DMS53 treated with DMSO at 0.1 percent for 48 hours (cell line): ENCODE measurements at regions not wholly inside any gene's neighbourhood (a gene's known extent, or its start where the extent isn't known, plus 50 kb on each side); places are given as distances from the start of the nearest gene placed in this dataset.
A peak's percentile ranks its signal among the peaks of the same experiment; 100 is the strongest.
"Not testable (repeated sequence)": the region's sequence is repeated elsewhere in the genome, so short reads cannot be mapped to it uniquely, and the experiment has no call there.

ENCODE experiments used
- DNase-seq: peaks from one replicate; lab custom pipeline; 2025; ENCODE audit not compliant: unreplicated experiment; lab: John Stamatoyannopoulos, UW

- DNase-seq, result no peak
Measured at GRCh38 chr3:87109465-87109864, 117.6 kb upstream of the CHMP2B start.

- no peak for DNase-seq
Measured at GRCh38 chr3:87101861-87102625, 111.1 kb upstream of the VGLL3 start.

DNA sequence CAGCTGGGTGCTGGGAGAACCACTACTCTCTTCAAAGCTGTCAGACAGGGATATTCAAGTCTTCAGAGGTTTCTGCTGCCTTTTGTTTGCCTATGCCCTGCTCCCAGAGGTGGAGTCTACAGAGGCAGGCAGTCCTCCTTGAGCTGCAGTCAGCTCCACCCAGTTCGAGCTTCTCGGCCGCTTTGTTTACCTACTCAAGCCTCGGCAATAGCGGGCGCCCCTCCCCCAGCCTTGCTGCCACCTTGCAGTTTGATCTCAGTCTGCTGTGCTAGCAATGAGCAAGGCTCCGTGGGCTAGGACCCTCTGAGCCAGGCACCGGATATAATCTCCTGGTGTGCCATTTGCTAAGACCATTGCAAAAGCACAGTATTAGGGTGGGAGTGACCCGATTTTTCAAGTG lies 106.8 kb upstream of the VGLL3 start:
- DNase-seq, result not testable (repeated sequence)

- DNase-seq, result no peak
Measured at GRCh38 chr3:87090631-87091030, 99.7 kb upstream of the VGLL3 start.

GRCh38 chr3:87088993-87089841 lies 98.3 kb upstream of the VGLL3 start:
- peak; percentile 27 for DNase-seq

DNA sequence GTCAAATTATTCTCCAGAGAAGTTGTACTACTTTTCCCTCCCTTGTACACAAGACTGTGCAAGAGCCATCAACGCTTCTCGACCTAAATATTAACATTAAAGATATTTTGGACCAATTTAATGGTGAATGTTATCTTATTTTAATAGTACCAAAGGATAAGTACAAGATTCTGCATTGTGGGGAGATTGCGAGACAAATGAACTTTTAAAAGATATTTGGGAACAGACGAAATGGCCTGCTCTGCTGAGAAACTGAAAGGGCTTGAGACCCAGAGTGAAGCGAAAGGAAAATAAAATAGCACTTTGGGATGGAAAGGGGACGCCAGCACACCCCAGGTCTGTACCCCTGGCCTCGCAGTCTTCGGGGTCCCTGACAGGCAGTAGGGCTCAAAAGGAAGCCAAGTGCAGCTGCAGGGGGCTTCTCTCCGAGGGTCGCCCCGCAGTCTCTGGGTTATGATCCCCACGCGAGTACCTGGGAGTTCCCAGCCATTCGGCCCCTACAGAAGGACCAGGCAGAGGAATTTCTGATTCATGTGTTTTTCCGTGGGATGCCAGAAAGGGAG lies 97.6 kb upstream of the VGLL3 start:
- no peak for DNase-seq

- no peak for DNase-seq
Measured at GRCh38 chr3:87084868-87085267, 93.9 kb upstream of the VGLL3 start.

DNA sequence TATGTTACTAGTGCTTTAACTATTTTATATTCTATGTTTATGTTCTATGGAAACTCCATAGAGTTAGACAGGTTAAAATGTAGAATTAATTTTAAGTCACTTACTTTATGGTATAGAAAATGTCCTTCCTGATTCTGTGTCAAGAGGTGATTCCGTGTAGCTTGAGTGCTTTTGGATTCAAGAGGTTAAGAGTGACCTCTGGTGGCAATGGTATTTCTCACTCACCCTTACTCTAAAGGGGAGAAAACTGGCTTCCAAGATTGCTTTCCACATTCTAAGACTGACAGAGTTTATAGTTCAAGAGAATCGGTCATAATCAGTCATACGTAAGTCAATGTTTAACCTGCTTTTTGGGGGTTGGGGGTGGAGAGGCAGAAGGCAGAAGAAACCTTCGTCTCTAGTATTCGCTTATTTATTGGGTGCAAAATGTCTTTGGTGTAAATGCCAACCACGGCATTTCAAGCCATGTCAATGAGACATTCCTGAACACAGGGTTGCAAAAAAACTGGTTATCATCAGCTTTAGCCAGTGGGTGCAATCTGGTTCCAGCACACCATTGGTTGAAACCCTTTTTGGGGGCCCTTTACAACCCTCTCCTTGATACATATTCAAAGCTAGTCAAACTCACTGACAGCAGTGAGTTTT lies 92.0 kb upstream of the VGLL3 start:
- DNase-seq, result peak; percentile 15

- DNase-seq, result no peak
Measured at GRCh38 chr3:87077355-87077754, 86.4 kb upstream of the VGLL3 start.

DNA sequence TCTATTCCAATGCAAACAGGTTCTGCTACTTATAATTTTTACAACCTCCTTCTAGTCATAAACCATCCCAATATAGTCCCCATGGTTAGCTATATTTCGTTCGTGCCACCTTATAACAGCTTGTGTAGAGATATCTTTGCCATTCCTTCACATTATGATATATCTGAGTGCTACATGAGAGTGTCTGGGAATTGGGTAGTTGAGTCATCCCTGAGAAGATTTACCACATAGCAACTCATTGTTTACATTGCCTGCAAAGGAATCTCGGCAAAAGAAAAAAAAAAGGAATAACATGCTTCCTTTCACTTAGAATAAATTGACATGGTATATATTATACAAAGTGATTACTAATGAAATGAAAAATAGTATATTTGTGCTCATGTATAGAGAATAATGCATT lies 86.0 kb upstream of the VGLL3 start:
- no peak for DNase-seq

GRCh38 chr3:87073496-87074145 lies 82.7 kb upstream of the VGLL3 start:
- DNase-seq, result no peak

DNA sequence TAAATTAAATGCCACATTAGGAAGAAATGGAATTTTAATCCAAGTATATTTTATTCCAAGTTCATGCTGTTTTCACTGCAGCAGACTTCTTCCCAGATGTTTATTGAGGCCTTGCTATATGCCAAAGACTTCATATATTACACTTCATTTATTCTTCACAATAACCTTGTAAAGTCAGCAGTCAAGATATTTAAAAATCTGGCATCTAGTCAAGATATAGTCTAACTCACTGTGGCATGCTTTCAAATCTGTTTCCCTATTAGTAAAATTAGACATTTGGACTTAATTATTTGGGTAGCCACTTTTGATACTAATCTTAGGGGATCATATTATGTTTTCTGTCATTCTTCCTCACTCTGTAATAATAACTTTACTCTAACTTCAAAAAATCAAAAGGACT lies 81.5 kb upstream of the VGLL3 start:
- no peak for DNase-seq

- no peak for DNase-seq
Measured at GRCh38 chr3:87069971-87070370, 79.0 kb upstream of the VGLL3 start.

DNA sequence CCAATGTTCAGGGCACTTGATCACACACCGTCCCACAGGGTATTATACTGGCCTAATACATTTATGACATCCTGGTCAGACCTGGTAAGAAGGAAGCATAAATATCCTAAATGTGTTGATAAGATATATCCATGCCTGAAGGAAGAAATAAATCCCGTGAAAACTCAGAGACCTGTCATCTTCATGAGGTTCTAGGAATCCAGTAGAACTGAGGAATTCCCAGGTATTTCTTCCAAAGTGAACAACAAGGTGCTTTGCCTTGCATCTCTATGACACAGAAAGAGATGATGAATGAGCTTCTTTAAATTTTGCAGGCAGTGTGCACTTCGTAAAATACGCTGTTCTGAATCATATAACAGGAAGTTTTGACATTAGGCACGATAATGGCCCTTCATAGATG lies 78.1 kb upstream of the VGLL3 start:
- no peak for DNase-seq

DNA sequence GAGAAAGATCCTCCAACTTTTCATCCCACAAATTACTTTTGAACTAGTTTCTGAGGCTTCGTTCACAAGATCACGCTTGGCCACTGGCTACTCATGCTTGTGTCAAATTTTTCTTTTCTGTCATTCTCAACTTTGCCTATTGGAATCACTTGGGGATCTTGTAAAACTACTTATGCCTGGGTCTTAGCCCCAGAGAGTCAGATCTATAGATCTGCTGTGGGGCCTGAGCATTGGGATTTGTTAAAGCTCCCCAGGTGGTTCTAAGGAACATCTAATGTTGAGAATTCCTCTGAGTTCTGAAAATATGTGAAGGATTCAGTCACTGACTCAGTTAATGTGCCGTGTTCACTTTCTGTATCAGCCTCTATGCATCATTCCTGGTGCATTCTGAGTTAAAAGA lies 71.7 kb upstream of the VGLL3 start:
- no peak for DNase-seq

- no peak for DNase-seq
Measured at GRCh38 chr3:87057474-87057873, 66.5 kb upstream of the VGLL3 start.

DNA sequence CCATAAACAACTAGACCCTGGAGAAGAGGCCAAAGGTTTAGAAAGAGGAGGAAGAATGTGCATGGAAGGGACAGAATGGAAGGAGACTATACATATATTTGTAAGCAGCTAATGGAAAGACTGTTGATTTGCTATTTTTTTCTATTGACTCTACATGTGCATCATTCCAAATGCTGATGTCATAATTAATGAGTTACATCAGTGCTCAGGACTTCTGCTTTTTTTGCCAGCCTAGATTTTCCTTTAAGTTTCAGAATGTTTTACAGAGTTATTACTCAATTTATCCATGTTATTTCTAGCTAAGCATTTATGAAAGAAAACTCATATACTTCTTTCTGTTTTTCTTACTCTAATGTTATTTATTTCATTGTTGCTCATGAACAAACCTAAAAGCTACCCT lies 62.6 kb upstream of the VGLL3 start:
- DNase-seq, result no peak

GRCh38 chr3:87052499-87053260 lies 61.7 kb upstream of the VGLL3 start:
- DNase-seq, result no peak

- no peak for DNase-seq
Measured at GRCh38 chr3:87047852-87048251, 56.9 kb upstream of the VGLL3 start.

- no peak for DNase-seq
Measured at GRCh38 chr3:87046241-87046640, 55.3 kb upstream of the VGLL3 start.
